Panc1 (cell line): ENCODE measurements at regions not wholly inside any gene's neighbourhood (a gene's known extent, or its start where the extent isn't known, plus 50 kb on each side); places are given as distances from the start of the nearest gene placed in this dataset.

Experiments used
- ATAC-seq: fragments of 200-7000 bp; cut with Tn5 transposase; 2 replicates; pipeline ENCODE4 v1.9.1; 2020; ENCODE audit warnings: mild to moderate bottlenecking, moderate library complexity
- BruUV-seq: library from RNA; stranded (reverse); fragments of 400-500 nt; replicated peaks from 2 replicates; lab custom pipeline; 2021; lab: Mats Ljungman, UMichigan
- CTCF ChIA-PET: fragments of 300-600 bp; sonication (Branson Sonifier 250); formaldehyde crosslinking; loops from one replicate; lab custom pipeline; 2022; ENCODE audit warnings: antibody characterized with exemption; lab: Charles Lee
- POLR2A ChIA-PET: fragments of 300-600 bp; sonication (Branson Sonifier 250); formaldehyde crosslinking; loops from one replicate; lab custom pipeline; 2022; ENCODE audit warnings: antibody characterized with exemption; lab: Charles Lee
- DNase-seq: peaks from one replicate; pipeline ENCODE4 v3.0.0-alpha.2; 2010; ENCODE audit warnings: low read depth, low spot score
- H3K27ac ChIP-seq: 2 replicates; pipeline ENCODE4 v1.5.1; 2011; ENCODE audit warnings: mild to moderate bottlenecking, low read length, inconsistent platforms
- H3K27me3 ChIP-seq: fragments of 200-500 bp; sonication (Bioruptor generic); 2 replicates; pipeline ENCODE4 v1.6.0; 2014; ENCODE audit warnings: low read length, inconsistent platforms; ENCODE audit not compliant: control insufficient read depth, insufficient read depth
- H3K36me3 ChIP-seq: fragments of 200-500 bp; sonication (Bioruptor generic); 2 replicates; pipeline ENCODE4 v1.5.1; 2014; ENCODE audit warnings: inconsistent platforms, mild to moderate bottlenecking, low read length, moderate library complexity; ENCODE audit not compliant: control insufficient read depth, insufficient read depth
- H3K4me1 ChIP-seq: 2 replicates; pipeline ENCODE4 v1.5.1; 2011; ENCODE audit warnings: inconsistent platforms, mild to moderate bottlenecking, low read length, moderate library complexity; ENCODE audit not compliant: control insufficient read depth, insufficient read depth
- H3K4me3 ChIP-seq, 2 experiments: 2 replicates each; pipeline ENCODE4 v1.5.1; 2011 to 2012; ENCODE audit warnings: low read depth in 2 of 2, low read length in 2 of 2, mild to moderate bottlenecking in 2 of 2, inconsistent platforms in 1 of 2, moderate library complexity in 1 of 2
- H3K9me3 ChIP-seq: fragments of 200-500 bp; sonication (Bioruptor generic); 2 replicates; pipeline ENCODE4 v1.5.1; 2014; ENCODE audit warnings: low read depth, mild to moderate bottlenecking, inconsistent platforms, low read length, moderate library complexity; ENCODE audit not compliant: control insufficient read depth, insufficient read depth
- CTCF ChIP-seq: fragments of 450-650 bp; IDR thresholded peaks from 2 replicates; pipeline ENCODE4 v1.5.1; 2017; ENCODE audit warnings: mild to moderate bottlenecking
- POLR2AphosphoS5 ChIP-seq: IDR thresholded peaks from 2 replicates; pipeline ENCODE4 v1.6.1; 2012; ENCODE audit warnings: mild to moderate bottlenecking, low read depth, low read length, moderate library complexity
- SIN3A ChIP-seq: IDR thresholded peaks from 2 replicates; pipeline ENCODE4 v1.6.1; 2012; ENCODE audit warnings: low read depth, mild to moderate bottlenecking, low read length, moderate library complexity, borderline replicate concordance; ENCODE audit not compliant: insufficient read depth
- TCF7L2 ChIP-seq: IDR thresholded peaks from 2 replicates; pipeline ENCODE4 v1.6.1; 2011; ENCODE audit warnings: mild to moderate bottlenecking, low read depth, low read length, inconsistent platforms
- in situ Hi-C: cut with HindIII; loops from 2 replicates; pipeline ENCODE4 v1.10.0; 2016; ENCODE audit warnings: low sequenced_read_pairs, low pct_unique_long_range_greater_than_20kb
- intact Hi-C: fragments of 100-400 bp; cut with micrococcal nuclease; formaldehyde crosslinking; loops from one replicate; pipeline ENCODE4 v1.10.0; 2022; ENCODE audit not compliant: unreplicated experiment
- TF ChIP-seq, protein P1 (sequence below), 2 experiments: IDR thresholded peaks; 2 replicates each; pipeline ENCODE4 v1.6.1; 2011 to 2012; ENCODE audit warnings: low read depth in 2 of 2, control low read depth in 1 of 2, low read length in 1 of 2, mild to moderate bottlenecking in 1 of 2, moderate library complexity in 1 of 2; ENCODE audit not compliant: insufficient read depth in 1 of 2

- no peaks in the 10 kb centered on the region for H3K36me3 ChIP-seq
- no peak for ATAC-seq
- TF ChIP-seq SIN3A: no peak
- no peak for TF ChIP-seq CTCF
- no peak for TF ChIP-seq POLR2AphosphoS5
- no peaks in the 10 kb centered on the region for H3K9me3 ChIP-seq
- ChIA-PET POLR2A (no interaction called here), CTCF (no interaction called here)
- in situ Hi-C loops (no loop called here), intact Hi-C loops (no loop called here)
- no peak overlapping the region for H3K27ac ChIP-seq
- no peak overlapping the region for H3K4me3 ChIP-seq
- H3K4me1 ChIP-seq: no peaks in the 10 kb centered on the region
- no TSS peak for BruUV-seq
- DNase-seq: no peak
- no peaks in the 10 kb centered on the region for H3K27me3 ChIP-seq
Measured at GRCh38 chr4:22299678-22300077, 216.2 kb downstream of the ADGRA3 start.

DNA sequence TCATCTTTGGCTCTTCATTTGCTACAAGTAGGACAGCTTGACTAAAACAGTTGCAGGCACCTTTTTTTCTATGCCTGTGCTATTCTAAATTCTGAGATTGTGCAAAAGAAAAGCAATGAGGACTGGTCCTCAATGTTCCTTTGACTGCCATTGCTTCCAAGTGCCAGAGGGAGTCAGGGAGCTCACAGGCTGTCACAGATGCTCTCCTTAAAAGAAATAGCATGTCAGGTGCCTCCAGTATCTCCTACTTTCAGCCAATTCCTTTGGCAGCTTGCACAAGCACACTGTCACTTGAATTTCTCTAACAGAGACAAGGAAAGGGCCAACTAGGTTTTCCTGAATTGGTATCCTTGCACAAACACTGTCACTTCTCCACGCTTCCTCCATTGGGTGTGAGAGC is 228.2 kb downstream of the ADGRA3 start:
- no peak for DNase-seq
- Histone ChIP-seq H3K4me3 (no peak overlapping the region), H3K27ac (no peak overlapping the region), H3K27me3 (no peaks in the 10 kb centered on the region), H3K9me3 (no peaks in the 10 kb centered on the region), H3K4me1 (no peaks in the 10 kb centered on the region), H3K36me3 (no peaks in the 10 kb centered on the region)
- ChIA-PET POLR2A (no interaction called here), CTCF (no interaction called here)
- no peak for TF ChIP-seq SIN3A
- TF ChIP-seq POLR2AphosphoS5: no peak
- TF ChIP-seq, protein P1, sequence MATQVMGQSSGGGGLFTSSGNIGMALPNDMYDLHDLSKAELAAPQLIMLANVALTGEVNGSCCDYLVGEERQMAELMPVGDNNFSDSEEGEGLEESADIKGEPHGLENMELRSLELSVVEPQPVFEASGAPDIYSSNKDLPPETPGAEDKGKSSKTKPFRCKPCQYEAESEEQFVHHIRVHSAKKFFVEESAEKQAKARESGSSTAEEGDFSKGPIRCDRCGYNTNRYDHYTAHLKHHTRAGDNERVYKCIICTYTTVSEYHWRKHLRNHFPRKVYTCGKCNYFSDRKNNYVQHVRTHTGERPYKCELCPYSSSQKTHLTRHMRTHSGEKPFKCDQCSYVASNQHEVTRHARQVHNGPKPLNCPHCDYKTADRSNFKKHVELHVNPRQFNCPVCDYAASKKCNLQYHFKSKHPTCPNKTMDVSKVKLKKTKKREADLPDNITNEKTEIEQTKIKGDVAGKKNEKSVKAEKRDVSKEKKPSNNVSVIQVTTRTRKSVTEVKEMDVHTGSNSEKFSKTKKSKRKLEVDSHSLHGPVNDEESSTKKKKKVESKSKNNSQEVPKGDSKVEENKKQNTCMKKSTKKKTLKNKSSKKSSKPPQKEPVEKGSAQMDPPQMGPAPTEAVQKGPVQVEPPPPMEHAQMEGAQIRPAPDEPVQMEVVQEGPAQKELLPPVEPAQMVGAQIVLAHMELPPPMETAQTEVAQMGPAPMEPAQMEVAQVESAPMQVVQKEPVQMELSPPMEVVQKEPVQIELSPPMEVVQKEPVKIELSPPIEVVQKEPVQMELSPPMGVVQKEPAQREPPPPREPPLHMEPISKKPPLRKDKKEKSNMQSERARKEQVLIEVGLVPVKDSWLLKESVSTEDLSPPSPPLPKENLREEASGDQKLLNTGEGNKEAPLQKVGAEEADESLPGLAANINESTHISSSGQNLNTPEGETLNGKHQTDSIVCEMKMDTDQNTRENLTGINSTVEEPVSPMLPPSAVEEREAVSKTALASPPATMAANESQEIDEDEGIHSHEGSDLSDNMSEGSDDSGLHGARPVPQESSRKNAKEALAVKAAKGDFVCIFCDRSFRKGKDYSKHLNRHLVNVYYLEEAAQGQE (IDR thresholded peaks at IDR 0.05; ENCODE audit: insufficient read depth in 1 of 2, low read depth in 2 of 2, low read length in 1 of 2): no peak
- TF ChIP-seq TCF7L2: no peak
- no peak for TF ChIP-seq CTCF
- no peak for ATAC-seq
- BruUV-seq: no TSS peak
- in situ Hi-C loops (no loop called here), intact Hi-C loops (no loop called here)
